HG02840 (cell line): ENCODE measurements at regions not wholly inside any gene's neighbourhood (a gene's known extent, or its start where the extent isn't known, plus 50 kb on each side); places are given as distances from the start of the nearest gene placed in this dataset.
"Not testable (repeated sequence)": the region's sequence is repeated elsewhere in the genome, so short reads cannot be mapped to it uniquely, and the experiment has no call there.

Experiments used
- ATAC-seq: cut with Tn5 transposase; IDR thresholded peaks from one replicate; pipeline ENCODE4 v1.9.1; 2021; ENCODE audit warnings: mild to moderate bottlenecking, moderate library complexity, moderate number of reproducible peaks; ENCODE audit not compliant: unreplicated experiment, low FRiP score

GRCh38 chr11:25602959-25603358 is 729.0 kb upstream of the ANO3 start:
- no peak for ATAC-seq

DNA sequence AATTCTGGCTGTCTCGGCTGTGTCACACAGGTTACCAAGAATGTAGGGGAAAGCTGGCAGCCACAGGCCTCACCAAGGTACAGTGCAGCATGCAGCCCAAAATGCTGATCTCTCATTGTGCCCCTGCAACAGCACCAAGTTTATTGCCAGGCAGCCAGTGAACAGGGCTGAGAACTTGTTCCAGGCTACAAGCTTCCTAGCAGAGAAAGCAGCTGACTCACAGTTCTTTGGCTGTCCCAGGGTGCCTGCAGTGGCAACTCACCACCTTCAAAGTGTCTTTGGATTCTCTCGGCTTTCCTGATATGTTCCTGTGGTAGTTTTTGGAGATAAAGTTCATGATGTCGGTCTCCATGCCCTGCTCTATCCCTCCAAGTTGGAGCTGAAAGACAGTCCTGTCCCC is 719.1 kb upstream of the ANO3 start:
- no peak for ATAC-seq

DNA sequence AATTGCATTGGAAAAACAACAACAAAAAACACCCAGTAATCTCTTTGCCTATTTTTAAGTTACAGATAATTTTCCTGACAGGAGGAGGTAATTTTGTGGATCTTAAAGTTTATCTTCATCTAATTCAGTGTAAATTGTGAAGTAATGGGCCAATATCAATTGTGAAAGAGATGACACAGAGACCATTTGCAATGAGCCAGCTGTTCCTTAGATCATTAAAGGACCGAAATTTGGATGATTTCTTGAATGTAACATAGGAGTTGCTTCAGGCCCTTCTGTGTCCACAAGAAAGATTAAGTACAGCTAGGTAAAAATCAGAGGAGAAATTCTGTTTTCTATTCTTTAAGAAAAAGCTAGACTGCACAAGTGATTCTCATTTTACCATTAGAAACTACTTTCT is 718.5 kb upstream of the ANO3 start:
- no peak for ATAC-seq

DNA sequence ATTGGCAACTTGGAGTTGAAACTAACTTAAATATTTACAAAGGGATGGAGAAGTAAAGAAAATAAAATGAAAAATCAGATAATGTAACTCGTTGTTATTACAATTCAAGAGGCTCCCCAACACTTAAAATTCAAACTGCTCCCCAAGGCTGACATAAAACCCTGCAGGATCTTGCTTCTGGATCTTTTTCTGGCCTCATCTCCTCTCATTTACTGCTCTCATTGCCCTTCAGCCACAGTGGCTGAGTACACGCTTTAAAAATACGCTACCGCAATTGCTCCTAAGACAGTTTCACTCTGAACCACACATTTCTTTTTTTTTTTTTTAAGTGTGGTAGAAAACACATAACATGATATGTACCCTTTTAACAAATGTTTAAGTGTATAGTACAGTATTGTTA is 718.1 kb upstream of the ANO3 start:
- ATAC-seq = no peak

DNA sequence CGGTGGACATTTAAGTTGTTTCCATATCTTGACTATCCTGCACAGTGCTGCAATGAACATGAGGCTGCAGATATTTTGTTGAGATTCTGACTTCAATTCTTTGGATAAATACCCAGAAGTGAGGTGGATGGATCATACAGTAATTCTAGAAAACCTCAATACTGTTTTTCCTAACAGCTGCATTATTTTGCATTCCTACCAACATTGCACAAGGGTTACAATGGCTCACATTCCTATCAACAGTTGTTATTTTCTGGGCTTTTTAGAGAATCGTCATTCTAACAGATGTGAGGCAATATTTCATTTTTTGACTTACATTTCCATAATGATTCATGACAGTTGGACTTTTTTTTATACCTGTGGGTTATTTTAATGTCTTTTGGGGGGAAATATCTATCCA is 716.9 kb upstream of the ANO3 start:
- ATAC-seq = no peak

DNA sequence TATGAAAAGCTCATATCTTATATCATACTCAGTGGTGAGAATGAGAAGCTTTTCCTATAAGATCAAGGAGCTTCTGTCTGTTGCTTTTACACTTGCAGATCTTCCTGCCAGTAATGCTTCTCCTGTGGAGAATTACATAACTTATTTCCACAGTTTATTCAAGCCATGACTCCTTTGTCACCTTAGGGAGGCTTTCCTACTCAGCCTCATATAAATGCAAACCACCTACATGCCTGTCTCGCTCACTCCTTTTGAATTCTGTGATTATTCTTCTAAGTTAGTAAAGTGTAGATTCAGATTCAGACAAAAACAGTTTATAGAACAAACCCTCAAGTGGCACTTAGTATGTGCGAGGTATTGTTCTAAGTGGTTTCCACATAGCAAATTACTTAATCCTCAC is 716.1 kb upstream of the ANO3 start:
- ATAC-seq = no peak

- no peak for ATAC-seq
These were observed 706.8 kb upstream of the ANO3 start for GRCh38 chr11:25625094-25625493.

- no peak for ATAC-seq
These were observed 703.9 kb upstream of the ANO3 start for GRCh38 chr11:25628030-25628429.

DNA sequence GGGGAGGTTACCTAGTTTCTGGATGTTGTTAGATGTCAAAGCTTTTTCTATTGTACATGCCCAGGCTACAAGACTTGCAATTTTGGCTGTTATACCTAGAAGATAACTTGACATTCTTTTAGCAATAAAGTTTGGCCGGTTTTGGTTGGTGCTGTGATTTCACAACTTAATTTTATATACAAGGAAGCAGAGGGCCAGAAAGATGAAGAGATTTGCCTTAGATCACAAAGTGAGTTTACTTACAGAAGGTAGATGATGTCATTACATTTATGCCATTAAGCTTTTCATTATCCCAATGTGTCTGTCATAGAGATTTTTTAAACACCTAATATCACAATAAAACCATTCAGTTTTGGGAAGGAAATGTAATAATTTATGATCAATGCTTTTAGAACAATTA is 698.7 kb upstream of the ANO3 start:
- ATAC-seq = no peak

DNA sequence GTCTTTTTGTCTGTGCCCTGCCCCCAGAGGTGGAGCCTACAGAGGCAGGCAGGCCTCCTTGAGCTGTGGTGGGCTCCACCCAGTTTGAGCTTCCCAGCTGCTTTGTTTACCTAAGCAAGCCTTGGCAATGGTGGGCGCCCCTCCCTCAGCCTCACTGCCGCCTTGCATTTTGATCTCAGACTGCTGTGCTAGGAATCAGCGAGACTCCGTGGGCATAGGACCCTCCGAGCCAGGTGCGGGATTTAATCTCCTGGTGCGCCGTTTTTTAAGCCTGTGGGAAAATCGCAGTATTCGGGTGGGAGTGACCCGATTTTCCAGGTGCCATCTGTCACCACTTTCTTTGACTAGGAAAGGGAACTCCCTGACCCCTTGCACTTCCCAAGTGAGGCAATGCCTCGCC is 682.7 kb upstream of the ANO3 start:
- ATAC-seq = not testable (repeated sequence)

GRCh38 chr11:25650319-25650718 is 681.6 kb upstream of the ANO3 start:
- ATAC-seq = no peak

DNA sequence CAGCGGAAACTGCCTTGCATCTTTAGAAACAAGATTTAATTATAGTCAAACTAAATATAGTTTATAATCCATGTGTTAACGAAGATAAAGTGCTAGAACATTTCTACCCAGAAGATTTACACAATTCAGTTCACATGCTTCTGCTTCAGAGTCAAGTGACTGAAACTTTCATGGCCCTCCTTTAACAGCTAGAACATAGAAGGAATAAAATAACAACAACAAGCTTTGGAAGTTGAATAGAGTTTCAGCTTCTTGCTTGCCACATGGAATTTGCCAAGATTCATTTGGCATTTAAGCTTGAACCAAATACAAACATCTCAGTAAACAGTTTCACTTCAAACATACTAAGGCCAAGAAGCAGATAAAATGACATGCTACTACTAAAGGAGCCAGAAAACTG is 676.3 kb upstream of the ANO3 start:
- no peak for ATAC-seq

DNA sequence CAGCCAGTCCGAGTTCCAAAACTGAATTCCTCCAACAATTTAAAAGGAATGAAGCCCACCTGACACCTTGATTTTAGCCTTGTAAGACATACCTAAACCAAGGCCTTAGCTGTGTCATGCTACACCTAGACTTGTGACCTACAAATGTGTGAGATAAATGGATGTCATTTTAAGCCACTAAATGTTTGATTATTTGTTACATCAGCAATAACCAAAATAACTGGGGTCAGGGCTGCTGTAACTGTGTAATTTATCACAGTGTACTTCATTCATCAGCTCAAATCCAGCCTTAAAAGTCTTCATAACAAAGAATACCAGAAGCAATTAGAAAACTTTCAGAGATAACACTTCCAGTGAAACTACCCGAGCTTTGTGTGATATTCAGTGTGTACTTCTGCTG is 673.0 kb upstream of the ANO3 start:
- ATAC-seq = no peak

GRCh38 chr11:25659706-25660105 is 672.2 kb upstream of the ANO3 start:
- no peak for ATAC-seq

GRCh38 chr11:25667871-25668270 is 664.1 kb upstream of the ANO3 start:
- no peak for ATAC-seq

GRCh38 chr11:25691959-25692358 is 640.0 kb upstream of the ANO3 start:
- no peak for ATAC-seq

GRCh38 chr11:25702417-25702816 is 629.5 kb upstream of the ANO3 start:
- ATAC-seq = no peak

GRCh38 chr11:25710975-25711374 is 621.0 kb upstream of the ANO3 start:
- ATAC-seq = no peak

GRCh38 chr11:25727944-25728343 is 604.0 kb upstream of the ANO3 start:
- ATAC-seq = no peak

DNA sequence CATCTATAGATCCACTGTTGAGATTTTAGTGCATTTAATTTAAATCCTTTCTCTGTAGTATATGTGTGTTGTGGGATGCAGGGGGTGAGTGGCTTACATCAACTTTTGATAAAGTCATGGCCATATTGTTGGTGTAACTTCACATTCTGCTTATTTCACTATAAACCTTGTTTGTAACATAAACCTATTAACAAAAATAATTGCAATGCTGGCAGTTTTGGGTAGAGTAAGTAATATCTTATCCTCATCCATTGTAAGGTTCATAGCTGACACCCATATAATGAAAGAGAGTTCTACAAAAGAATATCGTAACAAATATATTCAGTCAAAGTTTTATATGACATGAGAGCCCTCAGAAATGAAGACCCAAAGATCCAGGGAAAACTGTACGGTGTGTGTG is 601.7 kb upstream of the ANO3 start:
- no peak for ATAC-seq

- ATAC-seq = no peak
These were observed 598.2 kb upstream of the ANO3 start for GRCh38 chr11:25733777-25734176.

- ATAC-seq = no peak
These were observed 597.2 kb upstream of the ANO3 start for GRCh38 chr11:25734591-25735211.

DNA sequence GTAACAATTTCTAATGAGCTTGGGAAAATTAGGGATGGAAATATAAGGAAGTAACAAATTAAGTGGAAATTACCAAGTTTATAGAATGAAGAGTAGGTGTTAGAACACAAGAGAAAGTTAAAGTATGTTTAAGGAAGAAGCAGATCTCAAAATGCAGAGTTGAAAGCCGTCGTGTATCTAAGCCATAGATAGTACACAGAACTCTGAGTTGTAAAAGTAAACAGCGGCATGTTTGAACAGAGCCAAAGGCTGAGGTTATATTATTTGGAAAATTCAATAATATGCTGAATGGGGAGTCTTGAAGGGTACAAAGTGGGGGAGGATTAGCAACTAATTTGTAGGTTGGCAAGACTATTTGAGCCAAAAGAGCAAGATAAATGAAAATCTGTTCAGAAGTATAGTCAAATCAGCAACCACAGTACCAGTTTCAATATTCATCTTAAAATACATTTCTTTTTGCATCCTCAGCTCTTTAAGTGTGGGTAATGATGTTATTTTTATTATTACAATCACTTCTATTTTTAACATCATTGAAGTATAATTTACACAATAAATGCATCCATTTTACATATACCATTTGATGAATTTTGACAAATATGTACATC is 594.8 kb upstream of the ANO3 start:
- no peak for ATAC-seq
